ENCODE measurements at regions not wholly inside any gene's neighbourhood (a gene's known extent, or its start where the extent isn't known, plus 50 kb on each side); places are given as distances from the start of the nearest gene placed in this dataset.
"Not testable (repeated sequence)": the region's sequence is repeated elsewhere in the genome, so short reads cannot be mapped to it uniquely, and the experiment has no call there.

- H3K79me2 ChIP-seq (ENCODE audit: insufficient read depth, low read depth), result no peaks in the 10 kb centered on the region
- no peak overlapping the region for H3K4me3 ChIP-seq (IDR thresholded peaks at IDR 0.05; ENCODE audit: insufficient read depth, low read depth, low read length)
- H4K20me1 ChIP-seq (ENCODE audit: insufficient read depth), result no peaks in the 10 kb centered on the region
- H2AFZ ChIP-seq (ENCODE audit: low read depth), result no peak overlapping the region
- no peaks in the 10 kb centered on the region for H3K36me3 ChIP-seq (ENCODE audit: insufficient read depth)
- no peak overlapping the region for H3K4me2 ChIP-seq
- H3K27me3 ChIP-seq (ENCODE audit: insufficient read depth, low read depth), result no peaks in the 10 kb centered on the region
- TF ChIP-seq CTCF (conservative IDR thresholded peaks at IDR 0.05; ENCODE audit: low read depth, low read length), result no peak
- H3K27ac ChIP-seq, result no peak overlapping the region
- H3K9ac ChIP-seq, result no peak overlapping the region
- H3K4me1 ChIP-seq (ENCODE audit: low read depth, poor library complexity, severe bottlenecking), result no peaks in the 10 kb centered on the region
Measured at GRCh38 chr1:244304656-244305055, 147.1 kb downstream of the ADSS2 start.

- TF ChIP-seq CTCF (conservative IDR thresholded peaks at IDR 0.05; ENCODE audit: low read depth, low read length), result no peak
- H3K9ac ChIP-seq, result no peak overlapping the region
- no peaks in the 10 kb centered on the region for H3K36me3 ChIP-seq (ENCODE audit: insufficient read depth)
Measured at GRCh38 chr1:244305776-244306341, 145.8 kb downstream of the ADSS2 start.

GRCh38 chr1:244306544-244306943 is 145.2 kb downstream of the ADSS2 start:
- H3K27ac ChIP-seq, result no peak overlapping the region
- no peaks in the 10 kb centered on the region for H3K36me3 ChIP-seq (ENCODE audit: insufficient read depth)
- no peak overlapping the region for H3K4me3 ChIP-seq (IDR thresholded peaks at IDR 0.05; ENCODE audit: insufficient read depth, low read depth, low read length)
- no peaks in the 10 kb centered on the region for H3K4me1 ChIP-seq (ENCODE audit: low read depth, poor library complexity, severe bottlenecking)
- no peak overlapping the region for H2AFZ ChIP-seq (ENCODE audit: low read depth)
- H4K20me1 ChIP-seq (ENCODE audit: insufficient read depth), result no peaks in the 10 kb centered on the region
- H3K27me3 ChIP-seq (ENCODE audit: insufficient read depth, low read depth), result no peaks in the 10 kb centered on the region
- H3K79me2 ChIP-seq (ENCODE audit: insufficient read depth, low read depth), result no peaks in the 10 kb centered on the region
- TF ChIP-seq CTCF (conservative IDR thresholded peaks at IDR 0.05; ENCODE audit: low read depth, low read length), result no peak
- no peak overlapping the region for H3K9ac ChIP-seq
- no peak overlapping the region for H3K4me2 ChIP-seq

More at GRCh38 chr1:244305776-244306341, 145.8 kb downstream of the ADSS2 start:
- Histone ChIP-seq H3K4me3 (IDR thresholded peaks at IDR 0.05; ENCODE audit: insufficient read depth, low read depth, low read length) (no peak overlapping the region), H3K27ac (no peak overlapping the region), H3K27me3 (ENCODE audit: insufficient read depth, low read depth) (no peaks in the 10 kb centered on the region), H2AFZ (ENCODE audit: low read depth) (no peak overlapping the region), H3K4me1 (ENCODE audit: low read depth, poor library complexity, severe bottlenecking) (no peaks in the 10 kb centered on the region), H4K20me1 (ENCODE audit: insufficient read depth) (no peaks in the 10 kb centered on the region), H3K4me2 (no peak overlapping the region), H3K79me2 (ENCODE audit: insufficient read depth, low read depth) (no peaks in the 10 kb centered on the region)

- H3K79me2 ChIP-seq (ENCODE audit: insufficient read depth, low read depth); H3K9ac ChIP-seq; H3K4me3 ChIP-seq (IDR thresholded peaks at IDR 0.05; ENCODE audit: insufficient read depth, low read depth, low read length); H3K4me2 ChIP-seq; H4K20me1 ChIP-seq (ENCODE audit: insufficient read depth); H3K27ac ChIP-seq; H3K36me3 ChIP-seq (ENCODE audit: insufficient read depth); H2AFZ ChIP-seq (ENCODE audit: low read depth); H3K27me3 ChIP-seq (ENCODE audit: insufficient read depth, low read depth); H3K4me1 ChIP-seq (ENCODE audit: low read depth, poor library complexity, severe bottlenecking): not testable (repeated sequence)
Measured at GRCh38 chr1:244309191-244309590, 142.5 kb downstream of the ADSS2 start.

GRCh38 chr1:244311784-244312532 is 139.8 kb downstream of the ADSS2 start:
- Histone ChIP-seq H3K27me3 (ENCODE audit: insufficient read depth, low read depth) (no peaks in the 10 kb centered on the region), H4K20me1 (ENCODE audit: insufficient read depth) (no peaks in the 10 kb centered on the region), H3K79me2 (ENCODE audit: insufficient read depth, low read depth) (no peaks in the 10 kb centered on the region), H3K36me3 (ENCODE audit: insufficient read depth) (no peaks in the 10 kb centered on the region), H2AFZ (ENCODE audit: low read depth) (no peak overlapping the region), H3K4me3 (IDR thresholded peaks at IDR 0.05; ENCODE audit: insufficient read depth, low read depth, low read length) (no peak overlapping the region), H3K4me1 (ENCODE audit: low read depth, poor library complexity, severe bottlenecking) (no peaks in the 10 kb centered on the region), H3K9ac (no peak overlapping the region), H3K4me2 (no peak overlapping the region), H3K27ac (no peak overlapping the region)
- no peak for TF ChIP-seq CTCF (conservative IDR thresholded peaks at IDR 0.05; ENCODE audit: low read depth, low read length)
